Inflammatory macrophage treated with lipopolysaccharide for 4 hours (primary cell): ENCODE measurements at regions not wholly inside any gene's neighbourhood (a gene's known extent, or its start where the extent isn't known, plus 50 kb on each side); places are given as distances from the start of the nearest gene placed in this dataset.
A peak's percentile ranks its signal among the peaks of the same experiment; 100 is the strongest.
"Not testable (repeated sequence)": the region's sequence is repeated elsewhere in the genome, so short reads cannot be mapped to it uniquely, and the experiment has no call there.

Source experiments
- DNase-seq: peaks from one replicate; pipeline ENCODE4 v3.0.0-alpha.2; 2020

- no peak for DNase-seq
These were observed 639.4 kb upstream of the TBL1XR1 start for GRCh38 chr3:177836671-177837070.

GRCh38 chr3:177837951-177838655 is 640.8 kb upstream of the TBL1XR1 start:
- DNase-seq: no peak

- no peak for DNase-seq
These were observed 641.6 kb upstream of the TBL1XR1 start for GRCh38 chr3:177838766-177839350.

GRCh38 chr3:177842302-177842701 is 645.0 kb upstream of the TBL1XR1 start:
- no peak for DNase-seq

- peak; percentile 11 for DNase-seq
These were observed 645.8 kb upstream of the TBL1XR1 start for GRCh38 chr3:177842743-177843734.

GRCh38 chr3:177852001-177852807 is 654.9 kb upstream of the TBL1XR1 start:
- no peak for DNase-seq

GRCh38 chr3:177855021-177855420 is 657.7 kb upstream of the TBL1XR1 start:
- no peak for DNase-seq

GRCh38 chr3:177860184-177860583 is 662.9 kb upstream of the TBL1XR1 start:
- no peak for DNase-seq

GRCh38 chr3:177862962-177863491 is 665.7 kb upstream of the TBL1XR1 start:
- DNase-seq: no peak

GRCh38 chr3:177871267-177871666 is 665.0 kb upstream of the KCNMB2 start:
- not testable (repeated sequence) for DNase-seq

GRCh38 chr3:177878192-177878591 is 658.0 kb upstream of the KCNMB2 start:
- DNase-seq: no peak

GRCh38 chr3:177878957-177879356 is 657.3 kb upstream of the KCNMB2 start:
- no peak for DNase-seq

GRCh38 chr3:177881351-177881750 is 654.9 kb upstream of the KCNMB2 start:
- DNase-seq: no peak

- no peak for DNase-seq
These were observed 654.0 kb upstream of the KCNMB2 start for GRCh38 chr3:177882124-177882648.

GRCh38 chr3:177883091-177883490 is 653.1 kb upstream of the KCNMB2 start:
- no peak for DNase-seq

GRCh38 chr3:177883957-177884356 is 652.3 kb upstream of the KCNMB2 start:
- no peak for DNase-seq

GRCh38 chr3:177885063-177885462 is 651.2 kb upstream of the KCNMB2 start:
- DNase-seq: no peak

GRCh38 chr3:177886501-177886900 is 649.7 kb upstream of the KCNMB2 start:
- DNase-seq: no peak

- no peak for DNase-seq
These were observed 648.8 kb upstream of the KCNMB2 start for GRCh38 chr3:177887475-177887874.

- DNase-seq: no peak
These were observed 647.1 kb upstream of the KCNMB2 start for GRCh38 chr3:177889161-177889560.

GRCh38 chr3:177889652-177890358 is 646.4 kb upstream of the KCNMB2 start:
- DNase-seq: no peak

GRCh38 chr3:177890359-177890683 is 645.9 kb upstream of the KCNMB2 start:
- DNase-seq: no peak
